ENCODE measurements at regions not wholly inside any gene's neighbourhood (a gene's known extent, or its start where the extent isn't known, plus 50 kb on each side); places are given as distances from the start of the nearest gene placed in this dataset.
"Not testable (repeated sequence)": the region's sequence is repeated elsewhere in the genome, so short reads cannot be mapped to it uniquely, and the experiment has no call there.

GRCh38 chr7:142511801-142512200 lies 237.5 kb upstream of the PRSS1 start:
- DNase-seq (ENCODE audit: low read depth, low spot score): no peak
- in situ Hi-C loops (cut with HindIII; ENCODE audit: low sequenced_read_pairs): no loop called here
- no peak for TF ChIP-seq CTCF (IDR thresholded peaks at IDR 0.05; ENCODE audit: low read depth, low read length)
- H3K4me3 ChIP-seq (ENCODE audit: low read depth, low read length): no peak overlapping the region

DNA sequence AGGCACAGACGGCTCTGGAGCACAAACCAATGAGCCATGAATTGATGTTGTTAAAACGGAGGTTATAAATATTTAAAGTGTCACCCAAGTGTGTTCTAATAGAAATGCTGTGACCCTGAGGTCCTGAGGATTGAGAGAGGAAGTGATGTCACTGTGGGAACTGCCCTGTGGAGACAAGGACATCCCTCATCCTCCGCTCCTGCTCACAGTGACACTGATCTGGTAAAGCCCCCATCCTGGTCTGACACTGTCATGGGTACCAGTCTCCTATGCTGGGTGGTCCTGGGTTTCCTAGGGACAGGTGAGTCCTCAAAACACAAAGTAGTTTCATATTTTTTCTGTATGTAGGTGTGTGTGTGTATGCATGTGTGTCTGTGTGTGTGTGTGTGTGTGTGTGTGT lies 237.9 kb upstream of the PRSS1 start:
- in situ Hi-C loops (cut with HindIII; ENCODE audit: low sequenced_read_pairs): no loop called here

DNA sequence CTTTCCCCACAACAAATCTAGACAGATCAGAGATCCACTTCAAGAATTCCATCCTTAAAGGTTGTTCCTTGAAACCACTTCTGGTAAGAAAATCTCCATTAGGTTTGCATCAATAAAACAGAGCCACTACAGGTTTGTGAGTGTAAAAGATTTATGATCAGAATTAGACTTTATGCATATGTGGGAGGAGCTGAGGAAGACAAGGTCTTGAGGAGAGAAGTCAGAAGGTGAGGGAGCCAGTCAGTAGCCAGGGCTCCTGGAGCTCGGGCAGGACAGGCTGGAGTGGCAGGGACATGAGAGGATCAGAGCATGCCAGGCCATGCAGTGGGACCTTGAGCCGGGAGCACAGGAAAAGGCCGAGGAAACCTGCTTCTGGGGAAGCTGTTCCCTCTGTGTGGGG lies 240.0 kb upstream of the PRSS1 start:
- in situ Hi-C loops (cut with HindIII; ENCODE audit: low sequenced_read_pairs); H3K4me3 ChIP-seq (ENCODE audit: low read depth, low read length); DNase-seq (ENCODE audit: low read depth, low spot score): not testable (repeated sequence)

More for the DNA sequence above, 237.9 kb upstream of the PRSS1 start:
- H3K4me3 ChIP-seq (ENCODE audit: low read depth, low read length): no peak overlapping the region
- TF ChIP-seq CTCF (IDR thresholded peaks at IDR 0.05; ENCODE audit: low read depth, low read length): no peak
- DNase-seq (ENCODE audit: low read depth, low spot score): no peak

DNA sequence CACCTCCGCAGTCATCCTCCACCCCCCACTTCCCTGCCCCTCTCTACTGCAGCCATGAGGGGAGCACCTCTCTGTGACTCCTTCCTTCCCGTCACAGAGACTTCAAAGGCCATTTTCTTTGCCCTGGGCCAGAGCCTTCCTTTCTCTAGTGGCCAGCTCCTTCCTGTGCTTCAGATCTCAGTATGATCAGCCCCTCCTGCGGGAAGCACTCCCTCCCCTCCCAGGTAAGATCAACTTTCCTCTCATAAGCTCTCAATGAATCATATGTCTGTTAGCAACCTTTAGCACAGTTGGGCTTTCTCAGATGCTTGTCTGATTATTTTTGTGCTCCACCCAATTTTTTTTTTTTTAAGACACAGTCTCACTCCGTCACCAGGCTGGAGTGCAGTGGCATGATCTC lies 241.0 kb upstream of the PRSS1 start:
- TF ChIP-seq CTCF (IDR thresholded peaks at IDR 0.05; ENCODE audit: low read depth, low read length): no peak
- in situ Hi-C loops (cut with HindIII; ENCODE audit: low sequenced_read_pairs): no loop called here
- H3K4me3 ChIP-seq (ENCODE audit: low read depth, low read length): no peak overlapping the region
- DNase-seq (ENCODE audit: low read depth, low spot score): no peak

GRCh38 chr7:142507799-142508198 lies 241.5 kb upstream of the PRSS1 start:
- no peak for DNase-seq (ENCODE audit: low read depth, low spot score)
- no peak overlapping the region for H3K4me3 ChIP-seq (ENCODE audit: low read depth, low read length)
- in situ Hi-C loops (cut with HindIII; ENCODE audit: low sequenced_read_pairs): no loop called here
- no peak for TF ChIP-seq CTCF (IDR thresholded peaks at IDR 0.05; ENCODE audit: low read depth, low read length)

GRCh38 chr7:142507066-142507465 lies 242.2 kb upstream of the PRSS1 start:
- DNase-seq (ENCODE audit: low read depth, low spot score); H3K4me3 ChIP-seq (ENCODE audit: low read depth, low read length); in situ Hi-C loops (cut with HindIII; ENCODE audit: low sequenced_read_pairs): not testable (repeated sequence)

- H3K4me3 ChIP-seq (ENCODE audit: low read depth, low read length): no peak overlapping the region
- DNase-seq (ENCODE audit: low read depth, low spot score): no peak
- in situ Hi-C loops (cut with HindIII; ENCODE audit: low sequenced_read_pairs): no loop called here
- TF ChIP-seq CTCF (IDR thresholded peaks at IDR 0.05; ENCODE audit: low read depth, low read length): no peak
Measured at GRCh38 chr7:142506601-142507000, 242.7 kb upstream of the PRSS1 start.

GRCh38 chr7:142503949-142504348 lies 245.3 kb upstream of the PRSS1 start:
- in situ Hi-C loops (cut with HindIII; ENCODE audit: low sequenced_read_pairs); DNase-seq (ENCODE audit: low read depth, low spot score); H3K4me3 ChIP-seq (ENCODE audit: low read depth, low read length): not testable (repeated sequence)
